ENCODE measurements at regions not wholly inside any gene's neighbourhood (a gene's known extent, or its start where the extent isn't known, plus 50 kb on each side); places are given as distances from the start of the nearest gene placed in this dataset.
"Not testable (repeated sequence)": the region's sequence is repeated elsewhere in the genome, so short reads cannot be mapped to it uniquely, and the experiment has no call there.

DNA sequence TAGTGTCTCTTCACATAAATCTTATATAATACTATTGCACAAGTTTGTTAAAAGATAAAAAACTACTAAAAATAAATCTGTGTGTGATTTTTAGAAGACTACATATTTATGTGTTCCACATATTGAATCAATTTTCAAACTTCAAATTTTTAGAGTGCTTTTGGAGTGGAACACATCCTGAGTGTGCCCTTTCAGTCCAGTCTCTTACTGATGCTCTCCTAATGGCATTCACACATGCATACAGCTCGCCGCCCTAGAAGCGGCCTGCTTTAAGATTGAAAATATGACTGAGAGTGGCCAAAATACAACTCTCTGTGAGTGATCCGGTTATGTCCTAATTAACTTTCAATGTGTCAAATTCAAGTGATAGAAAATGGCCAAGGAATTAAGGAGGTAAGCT lies 628.8 kb downstream of the ANKRD50 start:
- DNase-seq (ENCODE audit: low read depth in 2 of 2): no peak

DNA sequence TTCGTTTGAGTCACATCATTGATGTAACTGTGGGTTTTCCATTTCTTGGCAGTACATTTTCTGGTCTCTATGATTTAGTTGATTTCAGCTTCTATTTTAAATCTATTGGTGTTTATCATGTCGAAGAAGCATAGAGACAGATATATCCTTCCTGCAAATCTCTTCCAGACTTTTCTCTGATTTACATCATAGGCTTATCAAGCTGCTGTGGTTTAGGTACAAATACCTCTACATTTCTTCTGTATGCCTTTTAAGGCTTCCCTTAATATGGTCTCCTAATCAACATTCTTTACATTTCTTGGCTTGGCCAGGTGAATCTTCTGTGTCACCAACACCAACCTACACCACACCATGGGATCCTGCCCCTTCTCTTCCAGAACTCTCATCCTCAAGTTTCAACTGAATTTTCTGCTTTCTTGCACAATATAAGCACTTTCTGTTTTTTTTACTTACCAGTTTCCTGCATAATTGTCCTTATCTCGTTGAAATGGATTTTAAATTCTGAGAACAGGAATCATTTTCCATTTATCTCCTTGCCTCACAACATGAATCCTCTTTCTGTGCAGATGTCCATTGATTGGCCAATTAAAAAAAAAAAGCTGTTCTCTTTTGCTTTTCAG lies 626.9 kb downstream of the ANKRD50 start:
- DNase-seq (ENCODE audit: low read depth in 2 of 2): no peak

DNA sequence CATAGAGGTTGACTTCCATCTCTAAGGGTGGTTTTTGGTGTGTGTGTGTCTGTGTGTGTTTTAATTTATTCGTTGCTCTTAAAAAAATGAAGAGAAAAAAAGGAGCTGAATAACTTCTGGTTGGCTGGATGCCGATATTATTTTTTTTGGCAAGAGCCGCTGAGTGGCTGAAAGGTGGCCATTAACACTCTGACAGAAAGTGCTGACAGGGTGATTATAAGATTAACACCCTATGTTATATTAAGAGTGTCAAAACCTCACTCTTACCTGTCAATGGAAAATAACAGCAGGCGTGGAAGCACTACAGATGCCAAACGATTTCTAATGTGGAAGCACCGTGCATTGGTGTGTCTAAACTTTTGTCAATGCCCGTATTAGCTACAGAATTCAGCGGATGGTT lies 622.5 kb downstream of the ANKRD50 start:
- DNase-seq (ENCODE audit: low read depth in 2 of 2): peak in 1 of 2 donors; percentile 85

DNA sequence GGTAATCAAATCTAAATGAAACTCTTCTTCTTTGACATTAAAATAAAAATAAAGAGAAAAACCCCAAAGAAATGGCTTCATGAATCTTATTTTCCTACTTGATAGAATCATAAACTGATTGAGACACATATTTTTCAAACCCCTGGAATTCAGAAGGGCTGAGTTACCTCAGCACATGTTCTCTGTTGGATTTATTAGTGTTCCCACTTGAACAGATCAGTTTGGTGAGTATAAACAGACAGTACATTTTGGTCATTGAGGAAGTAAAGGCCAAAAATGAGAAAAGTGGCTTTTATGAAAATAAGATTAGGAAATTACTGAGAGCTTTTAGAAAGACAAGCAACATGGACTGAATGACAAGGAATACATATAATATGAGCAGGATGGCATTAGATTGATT lies 620.4 kb downstream of the ANKRD50 start:
- DNase-seq (ENCODE audit: low read depth in 2 of 2): no peak

DNA sequence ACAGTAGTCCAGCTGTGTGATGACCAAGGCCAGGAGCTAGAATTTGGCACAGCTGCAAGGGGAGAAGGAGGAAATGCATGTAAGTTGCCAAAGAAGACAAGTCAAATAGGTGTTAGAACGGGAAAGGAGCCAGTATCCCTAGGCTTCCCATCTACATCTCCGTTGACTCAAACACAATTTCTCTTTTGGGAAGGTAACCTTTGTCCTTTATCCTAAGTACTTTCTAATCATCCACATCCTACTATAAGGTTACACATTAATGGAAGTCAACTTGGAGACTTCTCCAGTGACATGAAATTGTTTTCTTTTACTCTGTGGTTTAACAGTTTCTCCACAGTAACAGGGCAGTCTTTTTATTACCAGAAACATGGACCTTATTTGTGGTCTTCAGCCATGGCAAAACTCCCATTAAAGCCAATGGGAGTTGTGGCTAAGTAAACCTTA lies 620.0 kb downstream of the ANKRD50 start:
- DNase-seq (ENCODE audit: low read depth in 2 of 2): no peak

DNA sequence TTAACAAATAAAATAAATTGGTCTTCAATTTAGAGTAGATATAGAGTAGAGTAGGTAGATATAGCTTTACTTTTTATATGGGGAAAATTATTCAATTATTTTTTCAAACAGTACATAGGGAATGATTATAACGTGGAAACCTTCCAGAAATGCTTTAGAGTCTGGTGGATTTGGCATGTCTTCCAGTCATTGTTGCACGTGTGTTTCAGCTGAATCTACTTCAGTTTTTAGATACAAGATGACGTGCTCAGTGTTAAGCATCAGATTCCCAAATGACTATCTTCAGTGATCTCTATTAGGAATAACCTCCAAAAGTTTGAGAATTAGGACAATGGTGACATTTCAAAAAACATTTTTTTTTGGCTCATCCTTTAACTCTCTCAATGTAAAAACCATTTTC lies 616.9 kb downstream of the ANKRD50 start:
- DNase-seq (ENCODE audit: low read depth in 2 of 2): no peak

DNA sequence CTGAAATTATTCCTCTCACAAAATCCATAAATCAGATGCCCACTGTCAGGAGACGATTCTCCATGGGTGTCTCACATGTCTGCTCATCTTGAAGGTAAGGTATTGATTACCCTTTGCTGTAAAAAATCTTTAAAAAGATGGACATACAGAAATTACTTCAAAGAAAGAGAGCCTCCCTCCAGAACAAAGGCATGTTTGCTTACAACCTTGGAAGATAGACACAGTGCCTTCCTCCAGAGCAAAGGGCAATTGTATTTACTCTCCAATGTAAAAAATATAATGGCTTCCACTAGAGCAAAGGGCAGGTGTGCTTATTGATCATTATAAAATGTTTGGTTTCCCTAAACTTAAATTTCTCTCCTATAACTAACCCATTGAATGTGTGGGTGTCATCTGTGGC lies 616.2 kb downstream of the ANKRD50 start:
- no peak for DNase-seq (ENCODE audit: low read depth in 2 of 2)

DNA sequence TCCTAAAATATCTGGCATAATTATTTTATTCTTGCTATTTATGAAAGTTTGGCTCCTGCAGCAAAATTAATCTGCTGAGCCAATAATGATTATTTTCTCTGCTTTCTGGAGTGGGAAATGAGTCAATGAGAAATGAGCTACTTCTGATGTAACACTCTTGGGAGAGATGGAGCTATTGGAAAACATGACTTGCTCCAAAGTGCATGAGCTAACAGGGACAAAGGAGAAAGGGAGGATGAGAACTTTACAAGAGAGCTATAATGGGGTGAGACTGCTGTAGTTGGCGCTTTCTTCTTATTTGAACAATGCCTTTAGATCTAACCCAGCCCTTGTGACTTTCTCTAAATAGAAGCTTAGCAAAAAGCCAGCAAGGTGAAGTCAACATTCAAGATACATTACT lies 615.1 kb downstream of the ANKRD50 start:
- peak in 1 of 2 donors; percentile 8 for DNase-seq (ENCODE audit: low read depth in 2 of 2)

DNA sequence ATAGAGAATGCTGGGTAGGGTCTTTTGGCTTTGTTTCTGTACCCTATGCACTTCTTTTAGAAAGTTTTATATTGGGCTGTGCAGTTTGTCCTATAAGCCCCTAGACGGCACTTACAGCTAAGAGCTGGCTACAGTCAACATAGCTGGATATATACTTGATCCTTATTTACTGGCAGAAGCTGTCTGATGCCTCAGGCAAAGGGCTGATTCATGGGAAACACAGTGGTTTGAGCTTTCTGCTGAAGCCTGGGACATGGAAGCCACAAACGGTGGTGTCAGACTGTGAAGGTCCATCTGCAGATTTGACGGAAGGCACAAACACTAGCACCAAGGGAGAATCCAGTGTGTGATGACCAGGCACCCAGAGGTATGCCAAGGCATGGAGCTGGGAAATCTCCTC lies 608.4 kb downstream of the ANKRD50 start:
- no peak for DNase-seq (ENCODE audit: low read depth in 2 of 2)

DNA sequence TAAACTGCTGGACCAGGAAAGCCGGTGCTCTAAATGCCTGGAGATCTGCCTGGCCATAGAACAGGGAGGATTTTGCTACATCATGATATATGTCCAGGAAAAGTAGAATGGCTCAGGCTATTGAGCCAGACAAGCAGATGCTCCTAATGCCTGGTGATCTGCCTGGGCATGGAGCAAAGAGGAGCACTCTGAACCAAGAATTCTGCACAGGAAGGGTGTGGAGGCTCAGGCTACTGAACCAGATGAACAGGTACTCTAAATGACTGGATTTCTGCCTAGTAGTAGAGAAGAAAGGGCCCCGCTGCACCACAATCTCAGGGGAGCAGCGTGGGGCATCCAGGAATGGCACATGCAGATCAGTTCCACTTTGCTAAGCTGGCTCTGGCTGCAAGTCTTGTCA lies 607.9 kb downstream of the ANKRD50 start:
- DNase-seq (ENCODE audit: low read depth in 2 of 2): no peak

DNA sequence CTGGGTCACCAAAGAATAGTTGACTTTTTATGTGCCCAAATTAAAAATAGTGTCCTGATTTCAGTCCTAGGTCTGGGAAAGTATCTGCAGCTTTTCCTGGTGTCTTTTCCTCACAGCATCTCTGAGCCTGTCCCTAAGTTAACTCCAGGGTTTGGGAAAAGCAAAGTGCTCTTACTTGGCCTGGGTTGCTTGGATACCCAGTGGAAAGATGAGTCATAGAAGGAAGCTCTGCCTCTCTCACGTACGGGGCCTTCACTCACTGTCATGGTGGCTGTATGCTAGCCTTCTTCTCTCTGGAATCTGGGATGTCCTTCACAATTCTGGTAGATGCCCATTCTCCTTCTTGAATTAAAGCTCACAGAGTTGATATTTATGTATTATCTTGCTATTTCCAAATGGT lies 607.3 kb downstream of the ANKRD50 start:
- peak; percentile 17 to 67 for DNase-seq (ENCODE audit: low read depth in 2 of 2)

DNA sequence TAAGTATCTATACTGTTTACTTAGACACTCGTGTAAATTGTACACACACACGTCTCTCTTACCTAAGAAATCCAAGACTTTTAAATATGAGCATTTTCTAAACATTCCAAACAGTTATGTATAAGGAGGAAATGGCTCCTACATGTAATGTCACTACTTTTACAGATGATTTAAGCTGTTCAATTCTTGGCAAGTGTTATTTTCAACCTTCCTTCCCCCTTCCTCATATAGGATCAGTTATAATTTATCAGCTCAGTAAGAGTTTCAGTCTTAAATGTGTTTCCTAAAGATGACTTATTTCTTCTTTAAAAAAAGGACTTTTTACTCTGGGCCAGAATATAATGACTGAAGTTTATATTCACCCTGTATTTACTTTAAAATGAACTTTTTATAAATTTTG lies 601.1 kb downstream of the ANKRD50 start:
- DNase-seq (ENCODE audit: low read depth in 2 of 2): peak; percentile 34 to 35

DNA sequence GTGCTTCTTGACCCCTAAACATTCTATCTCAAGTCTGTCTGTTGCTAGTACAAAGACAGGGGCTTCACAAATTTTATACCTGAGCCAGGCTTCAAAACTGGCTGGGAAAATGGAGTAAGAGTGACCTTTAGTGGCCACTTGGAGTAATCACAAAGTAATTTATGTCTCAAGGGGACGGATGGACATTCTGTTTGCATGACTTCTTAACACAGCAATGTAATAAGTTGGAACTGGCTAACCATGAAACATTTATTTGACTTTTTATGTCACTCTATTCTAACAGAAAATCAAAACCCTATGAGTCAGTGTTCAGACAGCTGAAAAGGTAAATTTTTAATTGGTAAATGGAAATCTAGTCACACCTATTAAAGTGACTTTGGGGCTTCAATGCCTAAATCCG lies 600.6 kb downstream of the ANKRD50 start:
- peak; percentile 85 to 90 for DNase-seq (ENCODE audit: low read depth in 2 of 2)

DNA sequence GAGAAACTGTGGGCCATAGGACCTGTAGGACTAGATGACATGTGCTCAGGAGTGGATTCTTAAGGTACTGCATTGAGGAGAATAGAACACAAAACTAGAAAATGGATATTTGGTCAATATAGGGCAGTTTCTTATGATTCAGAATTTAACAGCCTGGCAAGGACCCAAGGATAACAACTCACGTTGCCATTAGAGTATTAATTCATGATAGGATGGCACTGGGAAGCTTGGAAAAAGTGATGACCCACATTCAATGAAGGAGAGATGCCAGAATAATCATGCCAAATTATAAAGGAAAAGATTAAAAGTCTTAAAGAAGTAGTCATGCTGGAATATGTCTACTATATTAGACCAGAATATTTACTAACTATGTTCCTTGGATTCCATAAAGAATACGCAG lies 594.5 kb downstream of the ANKRD50 start:
- DNase-seq (ENCODE audit: low read depth in 2 of 2): peak in 1 of 2 donors; percentile 15

DNA sequence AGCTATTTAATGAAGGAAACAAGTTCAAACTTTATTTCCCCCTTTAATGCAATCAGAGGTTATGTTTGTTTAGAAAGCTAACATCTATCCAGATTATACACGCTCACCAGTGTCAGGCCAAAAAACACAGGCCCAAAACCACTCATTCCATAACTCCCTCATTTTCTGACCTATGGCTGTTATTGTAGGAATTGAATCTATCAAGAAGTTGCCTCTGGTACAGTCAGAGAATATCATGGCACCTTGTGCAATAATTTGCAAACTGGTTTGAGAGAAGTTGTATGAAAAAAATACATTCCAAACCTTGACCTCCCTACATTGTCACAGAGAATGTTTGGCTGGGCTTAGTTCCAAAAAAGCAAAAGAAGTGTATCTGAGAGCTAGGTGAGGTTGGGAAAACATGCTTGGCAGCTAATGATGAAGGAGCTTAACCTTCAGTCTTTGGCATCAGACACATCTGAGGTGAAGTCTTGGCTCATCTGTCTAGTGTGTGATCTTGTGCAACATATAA lies 591.0 kb downstream of the ANKRD50 start:
- peak in 1 of 2 donors; percentile 60 for DNase-seq (ENCODE audit: low read depth in 2 of 2)

DNA sequence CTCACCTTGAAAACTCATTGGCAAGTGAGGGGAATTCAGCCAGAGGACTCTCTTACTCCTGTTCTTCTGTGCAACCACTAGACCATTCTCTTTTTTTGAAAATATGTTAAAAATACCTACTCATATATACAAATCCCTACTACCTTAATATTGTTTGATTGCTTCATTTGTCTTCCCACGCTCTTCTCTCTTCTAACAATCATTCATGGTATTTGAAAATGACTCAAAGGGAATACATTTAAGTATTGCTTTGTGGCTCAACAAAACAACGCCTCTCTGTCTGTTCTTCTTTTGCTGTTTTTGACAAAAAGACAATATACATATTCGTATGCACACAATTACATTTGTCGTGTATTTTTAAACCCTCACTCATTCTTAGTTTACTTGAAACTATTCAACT lies 589.4 kb downstream of the ANKRD50 start:
- no peak for DNase-seq (ENCODE audit: low read depth in 2 of 2)

DNA sequence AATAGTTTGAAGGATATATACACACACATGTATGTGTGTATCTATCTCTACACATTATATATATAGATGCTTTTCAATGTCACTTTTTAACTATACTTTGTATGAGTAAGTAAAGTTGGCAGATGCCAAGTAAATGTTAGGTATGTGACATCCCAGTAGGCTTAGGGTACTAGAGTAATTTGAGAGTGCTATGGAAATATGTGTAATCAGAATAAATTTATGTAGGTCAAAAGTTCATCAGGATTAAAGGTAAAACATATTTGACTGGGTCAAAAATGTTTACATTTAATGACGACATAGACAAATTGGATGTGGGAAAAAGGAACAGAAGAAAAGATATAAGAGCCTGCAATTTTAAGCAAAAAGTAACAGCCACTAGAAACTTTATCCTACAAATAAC lies 588.8 kb downstream of the ANKRD50 start:
- no peak for DNase-seq (ENCODE audit: low read depth in 2 of 2)

DNA sequence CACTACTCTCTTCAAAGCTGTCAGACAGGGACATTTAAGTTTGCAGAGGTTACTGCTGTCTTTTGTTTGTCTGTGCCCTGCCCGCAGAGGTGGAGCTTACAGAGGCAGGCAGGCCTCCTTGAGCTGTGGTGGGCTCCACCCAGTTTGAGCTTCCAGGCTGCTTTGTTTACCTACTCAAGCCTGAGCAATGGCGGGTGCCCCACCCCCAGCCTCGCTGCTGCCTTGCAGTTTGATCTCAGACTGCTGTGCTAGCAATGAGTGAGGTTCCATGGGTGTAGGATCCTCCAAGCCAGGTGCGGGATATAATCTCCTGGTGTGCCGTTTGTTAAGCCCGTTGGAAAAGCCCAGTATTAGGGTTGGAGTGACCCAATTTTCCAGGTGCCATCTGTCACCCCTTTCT lies 581.2 kb downstream of the ANKRD50 start:
- DNase-seq (ENCODE audit: low read depth in 2 of 2): not testable (repeated sequence)

DNA sequence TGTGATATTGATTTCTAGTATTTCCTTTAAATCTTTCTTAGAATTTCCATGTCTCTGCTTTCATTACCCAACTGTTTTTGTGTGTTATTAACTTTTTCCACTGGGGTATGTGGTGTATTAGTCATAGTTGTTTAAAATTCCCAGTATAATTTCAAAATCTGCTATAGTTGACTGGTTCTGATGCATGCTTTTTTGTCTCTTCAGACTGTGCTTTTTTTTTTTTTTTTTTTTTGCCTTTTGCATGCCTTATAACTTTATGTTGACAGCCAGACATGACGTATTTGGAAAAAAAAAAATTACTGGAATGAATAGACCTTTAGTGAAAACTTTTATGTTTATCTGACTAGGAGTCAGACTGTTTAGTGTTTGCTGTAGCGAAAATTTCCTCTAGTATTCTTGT lies 580.4 kb downstream of the ANKRD50 start:
- no peak for DNase-seq (ENCODE audit: low read depth in 2 of 2)

DNA sequence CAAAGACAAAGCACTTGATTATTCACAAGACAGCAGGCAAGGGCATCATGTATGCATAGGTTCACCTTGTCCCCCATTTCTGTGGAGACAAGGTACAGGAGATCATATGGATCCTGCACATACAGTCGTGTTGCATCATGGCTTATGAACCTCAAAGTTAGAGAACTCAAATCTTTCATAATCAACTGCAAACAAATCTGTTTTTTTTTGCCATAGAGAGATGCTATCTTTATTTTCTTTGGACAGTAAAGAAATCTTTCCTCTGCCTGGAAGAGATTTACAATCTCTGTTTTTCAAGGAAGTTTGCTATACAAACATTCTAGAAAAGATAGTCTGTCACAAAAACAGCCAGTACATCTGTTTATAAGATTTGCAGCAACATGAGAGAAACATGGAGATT lies 578.8 kb downstream of the ANKRD50 start:
- no peak for DNase-seq (ENCODE audit: low read depth in 2 of 2)

DNA sequence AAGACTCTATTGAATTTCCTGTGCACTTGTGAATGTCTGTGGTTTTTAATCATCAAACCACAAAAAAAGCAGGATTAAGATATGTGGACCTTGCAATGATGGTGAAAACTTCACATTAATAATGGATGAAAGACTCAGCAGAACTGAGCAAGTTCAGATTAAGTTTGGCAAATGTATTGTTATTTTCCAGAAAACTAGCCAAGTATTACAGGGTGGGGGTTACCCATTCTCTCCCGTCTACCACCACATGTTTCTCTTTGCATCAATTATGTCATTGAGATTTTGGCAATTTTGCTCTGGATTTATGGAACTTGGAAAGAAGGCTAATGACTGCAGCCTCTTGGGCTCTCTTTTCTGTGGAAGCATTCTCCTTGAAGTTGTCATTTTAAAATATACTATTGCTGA lies 577.1 kb downstream of the ANKRD50 start:
- peak in 1 of 2 donors; percentile 10 for DNase-seq (ENCODE audit: low read depth in 2 of 2)

DNA sequence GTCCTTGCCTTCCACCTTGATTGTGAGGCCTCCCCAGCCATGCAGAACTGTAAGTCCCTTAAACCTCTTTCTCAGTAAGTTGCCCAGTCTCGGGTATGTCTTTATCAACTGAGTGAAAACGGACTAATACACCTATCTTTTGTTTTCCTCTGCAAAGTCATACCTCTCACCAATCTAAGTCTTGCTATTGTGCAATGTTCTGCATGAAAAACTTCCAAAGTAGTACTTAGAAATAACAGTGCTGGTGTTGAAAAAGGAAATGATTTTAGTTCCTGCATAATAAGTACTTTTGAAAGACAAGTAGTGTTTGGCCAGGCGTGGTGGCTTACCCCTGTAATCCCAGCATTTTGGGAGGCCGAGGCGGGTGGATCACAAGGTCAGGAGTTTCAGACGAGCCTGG lies 573.5 kb downstream of the ANKRD50 start:
- DNase-seq (ENCODE audit: low read depth in 2 of 2): no peak

DNA sequence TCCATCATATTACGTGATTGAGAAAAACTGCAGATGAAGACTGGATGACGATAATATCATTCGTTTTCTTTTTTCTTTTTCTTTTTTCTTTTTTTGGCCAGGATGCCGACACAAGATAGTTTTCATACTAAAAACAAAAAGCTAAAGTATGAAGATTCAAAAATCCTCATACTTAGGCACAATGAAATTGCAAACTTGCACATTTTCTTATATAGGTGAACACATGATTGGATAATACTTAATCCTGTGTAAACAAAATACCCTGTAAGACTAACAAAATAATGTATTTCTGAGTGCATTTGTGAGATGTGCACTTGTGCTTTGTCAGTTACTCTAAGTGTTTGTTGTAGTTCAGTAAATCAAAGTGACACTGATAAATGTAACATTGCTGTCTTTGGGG lies 568.9 kb downstream of the ANKRD50 start:
- no peak for DNase-seq (ENCODE audit: low read depth in 2 of 2)

DNA sequence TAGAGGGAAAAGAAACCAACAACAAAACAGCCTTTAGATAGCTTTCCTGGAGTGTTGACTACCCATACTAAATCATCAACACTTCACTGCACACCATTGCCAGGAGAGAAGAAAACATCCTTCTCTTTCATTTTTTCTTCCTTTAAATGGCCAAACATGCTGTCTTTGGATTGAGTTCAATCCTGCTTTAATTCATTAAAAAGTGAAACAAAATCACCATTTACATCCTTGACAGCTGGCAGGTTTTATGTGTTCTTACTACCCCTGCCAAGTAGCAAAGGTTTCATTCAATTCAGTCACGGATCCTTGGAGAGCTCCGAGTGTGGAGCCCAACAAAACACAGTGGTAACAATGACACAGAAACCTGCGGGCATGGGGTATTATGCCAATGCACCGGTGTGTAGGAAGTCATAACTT lies 568.3 kb downstream of the ANKRD50 start:
- DNase-seq (ENCODE audit: low read depth in 2 of 2): peak; percentile 10 to 16
